ENCODE measurements at regions not wholly inside any gene's neighbourhood (a gene's known extent, or its start where the extent isn't known, plus 50 kb on each side); places are given as distances from the start of the nearest gene placed in this dataset.
"Not testable (repeated sequence)": the region's sequence is repeated elsewhere in the genome, so short reads cannot be mapped to it uniquely, and the experiment has no call there.

- no peak for DNase-seq
Observed at GRCh38 chr16:80250381-80250780, 290.4 kb upstream of the DYNLRB2 start.

GRCh38 chr16:80243303-80243702 lies 297.5 kb upstream of the DYNLRB2 start:
- DNase-seq = not testable (repeated sequence)

GRCh38 chr16:80242279-80242678 lies 298.5 kb upstream of the DYNLRB2 start:
- DNase-seq = not testable (repeated sequence)

GRCh38 chr16:80233097-80233835 lies 307.5 kb upstream of the DYNLRB2 start:
- DNase-seq = no peak

- DNase-seq = no peak
Observed at GRCh38 chr16:80231888-80232287, 308.9 kb upstream of the DYNLRB2 start.

GRCh38 chr16:80231121-80231520 lies 309.7 kb upstream of the DYNLRB2 start:
- no peak for DNase-seq

- DNase-seq = no peak
Observed at GRCh38 chr16:80230328-80231120, 310.3 kb upstream of the DYNLRB2 start.

GRCh38 chr16:80226499-80226898 lies 314.3 kb upstream of the DYNLRB2 start:
- DNase-seq = no peak

GRCh38 chr16:80210787-80211186 lies 330.0 kb upstream of the DYNLRB2 start:
- DNase-seq = no peak

GRCh38 chr16:80208743-80209142 lies 332.1 kb upstream of the DYNLRB2 start:
- DNase-seq = no peak

- no peak for DNase-seq
Observed at GRCh38 chr16:80208015-80208414, 332.8 kb upstream of the DYNLRB2 start.

GRCh38 chr16:80203821-80204220 lies 337.0 kb upstream of the DYNLRB2 start:
- DNase-seq = no peak

- no peak for DNase-seq
Observed at GRCh38 chr16:80202831-80203413, 337.9 kb upstream of the DYNLRB2 start.

- no peak for DNase-seq
Observed at GRCh38 chr16:80200079-80200478, 340.7 kb upstream of the DYNLRB2 start.

GRCh38 chr16:80199614-80200013 lies 341.2 kb upstream of the DYNLRB2 start:
- no peak for DNase-seq

- no peak for DNase-seq
Observed at GRCh38 chr16:80198311-80199299, 342.2 kb upstream of the DYNLRB2 start.

GRCh38 chr16:80197741-80198201 lies 343.0 kb upstream of the DYNLRB2 start:
- DNase-seq = no peak

GRCh38 chr16:80191928-80192327 lies 348.9 kb upstream of the DYNLRB2 start:
- DNase-seq = no peak

- DNase-seq = no peak
Observed at GRCh38 chr16:80189476-80190175, 351.2 kb upstream of the DYNLRB2 start.

- no peak for DNase-seq
Observed at GRCh38 chr16:80176114-80176513, 364.7 kb upstream of the DYNLRB2 start.

- DNase-seq = no peak
Observed at GRCh38 chr16:80175011-80175410, 365.8 kb upstream of the DYNLRB2 start.

- no peak for DNase-seq
Observed at GRCh38 chr16:80174416-80174815, 366.4 kb upstream of the DYNLRB2 start.

Data from activated CD4-positive, alpha-beta T cell treated with anti-CD3 and anti-CD28 coated beads, Interleukin-2, amount 50 U/mL, for 4 hours (primary cell).